IMR-90 (cell line): ENCODE measurements at regions not wholly inside any gene's neighbourhood (a gene's known extent, or its start where the extent isn't known, plus 50 kb on each side); places are given as distances from the start of the nearest gene placed in this dataset.

Experiments
- ATAC-seq: fragments of 200-7000 bp; cut with Tn5 transposase; 2 replicates; pipeline ENCODE4 v1.9.1; 2020; ENCODE audit warnings: low read depth, mild to moderate bottlenecking, moderate library complexity
- BruUV-seq: library from RNA; stranded (reverse); fragments of 400-500 nt; replicated peaks from 2 replicates; lab custom pipeline; 2021; lab: Mats Ljungman, UMichigan
- CTCF ChIA-PET: fragments of 300-600 bp; formaldehyde crosslinking; extraction: SDS; loops from one replicate; lab custom pipeline; 2021; ENCODE audit warnings: antibody characterized with exemption; lab: Yijun Ruan, JAX
- POLR2A ChIA-PET: fragments of 300-600 bp; sonication (Branson Sonifier 250); formaldehyde crosslinking; loops from one replicate; lab custom pipeline; 2022; ENCODE audit warnings: antibody characterized with exemption; ENCODE audit not compliant: unreplicated experiment; lab: Charles Lee
- DNase-seq: peaks from one replicate; pipeline ENCODE4 v3.0.0; 2013
- H2AFZ ChIP-seq: replicated peaks from 2 replicates; pipeline ENCODE3; 2013; ENCODE audit warnings: low read length, mild to moderate bottlenecking; ENCODE audit not compliant: poor library complexity
- H2AK5ac ChIP-seq: 2 replicates; pipeline ENCODE4 v1.6.1; 2013; ENCODE audit warnings: low read depth, low read length, inconsistent platforms
- H2AK9ac ChIP-seq: replicated peaks from 2 replicates; pipeline ENCODE3; 2013; ENCODE audit warnings: mild to moderate bottlenecking, low read depth, low read length, moderate library complexity; ENCODE audit not compliant: poor library complexity
- H2BK120ac ChIP-seq: 2 replicates; pipeline ENCODE4 v1.6.1; 2013; ENCODE audit warnings: low read depth, low read length, inconsistent platforms
- H2BK15ac ChIP-seq: 3 replicates; pipeline ENCODE4 v1.6.1; 2013; ENCODE audit warnings: low read depth, low read length, inconsistent platforms
- H2BK20ac ChIP-seq: 2 replicates; pipeline ENCODE4 v1.6.1; 2013; ENCODE audit warnings: low read depth, mild to moderate bottlenecking, inconsistent platforms, low read length, moderate library complexity
- H2BK5ac ChIP-seq: 2 replicates; pipeline ENCODE4 v1.6.1; 2013; ENCODE audit warnings: mild to moderate bottlenecking, low read depth, low read length, inconsistent platforms; ENCODE audit not compliant: poor library complexity, severe bottlenecking
- H3K14ac ChIP-seq: replicated peaks from 2 replicates; pipeline ENCODE4 v1.6.1; 2013; ENCODE audit warnings: low read depth, low read length, inconsistent platforms
- H3K18ac ChIP-seq: 2 replicates; pipeline ENCODE4 v1.6.1; 2013; ENCODE audit warnings: low read depth, low read length, control low read depth
- H3K23ac ChIP-seq: 2 replicates; pipeline ENCODE4 v1.6.1; 2013; ENCODE audit warnings: low read depth, low read length, inconsistent platforms
- H3K27ac ChIP-seq: 2 replicates; pipeline ENCODE4 v1.5.1; 2013; ENCODE audit warnings: mild to moderate bottlenecking, control low read depth, low read length; ENCODE audit not compliant: insufficient read depth
- H3K27me3 ChIP-seq: 2 replicates; pipeline ENCODE4 v1.6.1; 2013; ENCODE audit warnings: low read length; ENCODE audit not compliant: control insufficient read depth, insufficient read depth
- H3K36me3 ChIP-seq: 2 replicates; pipeline ENCODE4 v1.6.1; 2013; ENCODE audit warnings: low read length, mixed read lengths; ENCODE audit not compliant: control insufficient read depth, insufficient read depth
- H3K4ac ChIP-seq: 2 replicates; pipeline ENCODE4 v1.6.1; 2013; ENCODE audit warnings: low read depth, low read length, inconsistent platforms
- H3K4me1 ChIP-seq: 2 replicates; pipeline ENCODE4 v1.6.1; 2013; ENCODE audit warnings: low read length, mixed read lengths; ENCODE audit not compliant: control insufficient read depth, insufficient read depth
- H3K4me2 ChIP-seq: 2 replicates; pipeline ENCODE4 v1.6.1; 2013; ENCODE audit warnings: low read depth, mild to moderate bottlenecking, control low read depth, low read length, moderate library complexity
- H3K4me3 ChIP-seq: 2 replicates; pipeline ENCODE4 v1.5.1; 2013; ENCODE audit warnings: low read depth, mild to moderate bottlenecking, control low read depth, low read length, moderate library complexity; ENCODE audit not compliant: insufficient read depth
- H3K56ac ChIP-seq: 2 replicates; pipeline ENCODE4 v1.6.1; 2013; ENCODE audit warnings: low read length, inconsistent platforms; ENCODE audit not compliant: insufficient read depth; ENCODE audit errors: extremely low read depth
- H3K79me1 ChIP-seq, 2 experiments: 2 replicates each; pipeline ENCODE4 v1.6.1; 2013; ENCODE audit warnings: low read length in 2 of 2, inconsistent platforms in 1 of 2, low read depth in 1 of 2
- H3K9ac ChIP-seq: 2 replicates; pipeline ENCODE4 v1.6.1; 2013; ENCODE audit warnings: low read depth, low read length, control low read depth
- H3K9me1 ChIP-seq: 2 replicates; pipeline ENCODE4 v1.6.1; 2013; ENCODE audit warnings: low read length, inconsistent platforms; ENCODE audit not compliant: insufficient read depth
- H3K9me3 ChIP-seq: 2 replicates; pipeline ENCODE4 v1.6.1; 2013; ENCODE audit warnings: low read length; ENCODE audit not compliant: control insufficient read depth, insufficient read depth
- H4K20me1 ChIP-seq: 2 replicates; pipeline ENCODE4 v1.6.1; 2013; ENCODE audit warnings: low read length, inconsistent platforms; ENCODE audit not compliant: insufficient read depth
- H4K5ac ChIP-seq: 2 replicates; pipeline ENCODE4 v1.6.1; 2013; ENCODE audit warnings: mild to moderate bottlenecking, low read depth, low read length, control low read depth
- H4K8ac ChIP-seq, 2 experiments: 2 replicates each; pipeline ENCODE4 v1.6.1; 2013; ENCODE audit warnings: low read depth in 2 of 2, low read length in 2 of 2, control low read depth in 1 of 2, inconsistent platforms in 1 of 2
- H4K91ac ChIP-seq: 2 replicates; pipeline ENCODE4 v1.6.1; 2013; ENCODE audit warnings: low read depth, low read length, inconsistent platforms; ENCODE audit not compliant: insufficient read depth
- BHLHE40 ChIP-seq: fragments of 150-350 bp; IDR thresholded peaks from 2 replicates; pipeline ENCODE4 v1.6.1; 2016; ENCODE audit warnings: mild to moderate bottlenecking, low read depth, low read length
- CEBPB ChIP-seq: IDR thresholded peaks from 2 replicates; pipeline ENCODE4 v1.6.1; 2012; ENCODE audit warnings: low read depth, low read length, improper control_type of control experiment
- CHD1 ChIP-seq: IDR thresholded peaks from 2 replicates; pipeline ENCODE4 v1.6.1; 2012; ENCODE audit warnings: low read depth, low read length, improper control_type of control experiment
- CTCF ChIP-seq: conservative IDR thresholded peaks from 2 replicates; pipeline ENCODE4 v1.5.1; 2012; ENCODE audit warnings: mild to moderate bottlenecking, low read depth, low read length, improper control_type of control experiment
- ELK1 ChIP-seq: fragments of 150-350 bp; IDR thresholded peaks from 2 replicates; pipeline ENCODE4 v1.6.1; 2016; ENCODE audit warnings: low read depth, mild to moderate bottlenecking, low read length, moderate library complexity, borderline replicate concordance
- FOS ChIP-seq: fragments of 150-350 bp; IDR thresholded peaks from 2 replicates; pipeline ENCODE4 v1.6.1; 2016; ENCODE audit warnings: low read depth, low read length
- MAFK ChIP-seq: IDR thresholded peaks from 2 replicates; pipeline ENCODE4 v1.6.1; 2012; ENCODE audit warnings: low read depth, low read length, improper control_type of control experiment
- MAZ ChIP-seq: IDR thresholded peaks from 2 replicates; pipeline ENCODE4 v1.6.1; 2012; ENCODE audit warnings: low read depth, mild to moderate bottlenecking, low read length, improper control_type of control experiment, moderate library complexity, borderline replicate concordance
- MXI1 ChIP-seq: IDR thresholded peaks from 2 replicates; pipeline ENCODE4 v1.6.1; 2012; ENCODE audit warnings: low read depth, mild to moderate bottlenecking, low read length, moderate library complexity, borderline replicate concordance
- NFE2L2 ChIP-seq: fragments of 150-350 bp; IDR thresholded peaks from 2 replicates; pipeline ENCODE4 v1.6.1; 2016; ENCODE audit warnings: low read depth, mild to moderate bottlenecking, low read length
- POLR2A ChIP-seq: IDR thresholded peaks from 2 replicates; pipeline ENCODE4 v1.6.1; 2012; ENCODE audit warnings: mild to moderate bottlenecking, low read depth, low read length
- RAD21 ChIP-seq: IDR thresholded peaks from 2 replicates; pipeline ENCODE4 v1.6.1; 2012; ENCODE audit warnings: low read length, improper control_type of control experiment
- USF2 ChIP-seq: fragments of 150-350 bp; IDR thresholded peaks from 2 replicates; pipeline ENCODE4 v1.6.1; 2017; ENCODE audit warnings: mild to moderate bottlenecking, antibody characterized with exemption, low read length, low read depth
- WGBS, 2 experiments: methylation state at CpG; one replicate each; pipeline versions ENCODE4 v1.1.5 to v1.1.7; 2013; ENCODE audit warnings: missing lambda C conversion rate in 2 of 2; ENCODE audit not compliant: insufficient read length in 1 of 2; ENCODE audit errors: extremely low coverage in 2 of 2; 5-methylcytosine and 5-hydroxymethylcytosine counted together
- dilution Hi-C: fragments of 300-500 bp; cut with HindIII; formaldehyde crosslinking; loops from one replicate; pipeline ENCODE4 v1.14.3; 2018; ENCODE audit warnings: low sequenced_read_pairs; ENCODE audit not compliant: unreplicated experiment
- in situ Hi-C: fragments of 300-500 bp; cut with MboI; formaldehyde crosslinking; loops from 3 replicates; pipeline ENCODE4 v1.14.3; 2019; ENCODE audit warnings: low sequenced_read_pairs, inconsistent platforms, mixed read lengths
- intact Hi-C: fragments of 100-400 bp; cut with micrococcal nuclease; formaldehyde crosslinking; loops from 2 replicates; pipeline ENCODE4 v1.10.0; 2022

GRCh38 chr4:123943976-123944375 is 547.4 kb downstream of the SPRY1 start:
- Histone ChIP-seq H2AK5ac (no peak overlapping the region), H2BK20ac (no peak overlapping the region), H3K4me1 (no peaks in the 10 kb centered on the region; the same call in 1 of the 2 replicates), H3K18ac (no peak overlapping the region), H3K27me3 (no peaks in the 10 kb centered on the region), H3K14ac (no peak overlapping the region), H4K20me1 (no peaks in the 10 kb centered on the region), H3K9ac (no peak overlapping the region), H2BK15ac (no peak overlapping the region), H3K23ac (no peak overlapping the region), H2BK5ac (no peak overlapping the region), H3K9me1 (no peaks in the 10 kb centered on the region), H2BK120ac (no peak overlapping the region), H2AK9ac (no peak overlapping the region), H3K79me1 (no peaks in the 10 kb centered on the region), H3K9me3 (no peaks in the 10 kb centered on the region), H4K91ac (no peak overlapping the region), H4K5ac (no peak overlapping the region), H3K4me2 (no peak overlapping the region), H4K8ac (no peak overlapping the region), H3K4me3 (no peak overlapping the region), H3K4ac (no peak overlapping the region), H3K36me3 (no peaks in the 10 kb centered on the region), H3K27ac (no peak overlapping the region), H3K56ac (no peak overlapping the region), H2AFZ (no peak overlapping the region)
- DNase-seq (no peak), ATAC-seq (no peak)
- ChIA-PET CTCF (interaction anchor here (1.0 kb wide), 1 partner anchor 26 kb away, joined by 6 read pairs; no protein-coding TSS in a partner anchor), POLR2A (no interaction called here)
- in situ Hi-C loops (no loop called here), intact Hi-C loops (no loop called here), dilution Hi-C loops (no loop called here)
- WGBS, 2 experiments = no CpG with 5 or more reads among the region's 1 CpG
- no peak for TF ChIP-seq USF2
- TF ChIP-seq MXI1 = no peak
- TF ChIP-seq FOS = no peak
- no peak for TF ChIP-seq ELK1
- no peak for TF ChIP-seq MAFK
- no peak for TF ChIP-seq RAD21
- TF ChIP-seq POLR2A = no peak
- TF ChIP-seq CEBPB = no peak
- no peak for TF ChIP-seq BHLHE40
- TF ChIP-seq MAZ = no peak
- TF ChIP-seq NFE2L2 = no peak
- no peak for TF ChIP-seq CHD1
- no peak for TF ChIP-seq CTCF
- BruUV-seq = no TSS peak
